ENCODE measurements at regions not wholly inside any gene's neighbourhood (a gene's known extent, or its start where the extent isn't known, plus 50 kb on each side); places are given as distances from the start of the nearest gene placed in this dataset.
A peak's percentile ranks its signal among the peaks of the same experiment; 100 is the strongest.
"Not testable (repeated sequence)": the region's sequence is repeated elsewhere in the genome, so short reads cannot be mapped to it uniquely, and the experiment has no call there.

DNA sequence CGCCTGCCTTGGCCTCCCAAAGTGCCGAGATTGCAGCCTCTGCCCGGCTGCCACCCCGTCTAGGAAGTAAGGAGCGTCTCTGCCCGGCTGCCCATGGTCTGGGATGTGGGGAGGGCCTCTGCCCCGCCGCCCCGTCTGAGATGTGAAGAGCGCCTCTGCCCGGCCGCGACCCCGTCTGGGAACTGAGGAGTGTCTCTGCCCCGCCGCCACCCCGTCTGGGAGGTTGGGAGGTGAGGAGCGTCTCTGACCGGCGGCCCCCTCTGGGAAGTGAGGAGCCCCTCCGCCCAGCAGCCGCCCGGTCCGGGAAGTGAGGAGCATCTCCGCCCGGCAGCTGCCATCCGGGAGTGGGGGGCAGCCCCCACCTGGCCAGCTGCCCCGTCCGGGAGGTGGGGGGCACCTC, 699.2 kb upstream of the TMEFF2 start:
- DNase-seq = not testable (repeated sequence)

DNA sequence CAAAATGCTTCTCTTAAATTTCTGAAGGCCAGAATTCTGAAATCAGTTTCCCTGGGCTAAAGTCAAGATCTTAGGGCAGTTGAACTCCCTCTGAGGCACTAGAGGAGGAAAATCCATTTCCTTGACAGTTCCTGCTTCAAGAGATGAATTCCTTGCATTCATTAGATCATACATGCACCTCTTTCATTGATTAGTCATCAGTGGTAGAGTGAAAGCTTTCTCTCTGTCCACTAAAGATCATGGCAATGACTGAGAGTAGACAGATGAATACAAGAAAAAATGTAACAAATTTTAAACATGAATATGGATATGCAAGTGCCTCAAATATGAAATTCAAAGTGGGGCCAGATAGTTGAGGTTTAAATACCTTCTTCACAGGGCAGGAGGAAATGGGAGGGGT, 693.4 kb upstream of the TMEFF2 start:
- DNase-seq = no peak

DNA sequence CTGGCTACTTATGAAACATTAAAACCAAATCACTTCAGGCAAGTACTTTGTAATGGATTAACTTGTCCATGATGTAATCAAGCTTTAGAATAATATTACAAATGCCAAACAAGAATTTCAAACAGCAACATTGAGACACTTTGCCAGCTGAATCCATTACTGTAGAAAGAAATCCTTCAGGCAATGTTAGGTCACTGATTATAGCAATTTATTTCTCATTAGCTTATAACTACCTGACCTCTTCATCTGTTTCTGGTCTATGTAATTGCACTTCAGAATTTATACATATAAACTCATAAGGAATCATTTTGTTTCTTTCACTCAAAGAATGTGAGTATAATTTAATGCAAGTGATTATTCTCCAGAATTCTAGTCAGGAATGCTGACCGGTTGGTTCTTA, 692.6 kb upstream of the TMEFF2 start:
- DNase-seq = no peak

DNA sequence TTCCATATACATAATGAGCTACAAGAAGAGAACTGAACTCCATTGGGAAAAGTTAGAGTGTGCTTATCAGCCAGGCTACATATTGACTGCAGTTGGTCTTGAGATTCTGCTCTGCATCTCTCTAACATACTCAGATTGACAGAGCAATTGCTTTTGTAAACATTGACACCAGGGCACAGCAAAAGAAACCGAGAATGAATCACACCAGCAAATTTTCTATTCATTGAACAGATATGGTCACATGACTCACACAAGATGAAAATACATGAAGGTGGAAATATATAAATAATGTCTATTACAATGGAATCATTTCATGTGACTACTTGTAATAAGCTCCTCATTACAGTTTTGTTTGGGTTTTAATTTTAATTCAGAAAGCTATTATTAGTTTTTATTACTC, 691.9 kb upstream of the TMEFF2 start:
- DNase-seq = no peak

DNA sequence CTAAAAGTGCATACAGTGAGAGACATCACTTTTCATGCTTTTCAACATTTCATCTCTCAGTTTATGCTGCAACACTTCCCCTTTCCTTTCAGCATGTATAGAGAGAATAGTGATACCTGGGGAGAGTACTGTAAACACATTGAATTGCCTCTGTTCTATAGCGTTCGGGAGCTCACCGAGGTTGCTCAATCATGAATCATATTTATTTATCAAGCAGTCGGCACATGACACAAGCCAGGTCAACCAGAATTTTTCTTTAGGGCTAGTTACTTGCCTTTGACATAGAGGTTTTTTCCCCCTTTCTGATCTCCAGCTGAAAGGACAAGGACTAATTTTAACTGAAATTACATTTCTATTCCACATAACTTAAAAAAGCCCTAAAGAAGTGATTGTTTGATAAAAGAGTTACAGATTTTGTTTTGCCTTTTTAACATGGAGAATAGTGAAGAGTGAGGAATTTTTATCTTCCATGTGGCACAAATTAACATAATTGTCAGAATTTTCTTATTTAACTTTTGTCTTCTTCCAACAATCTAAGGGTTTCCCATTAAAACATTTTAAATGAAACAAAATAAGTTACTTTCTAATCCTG, 690.9 kb upstream of the TMEFF2 start:
- DNase-seq = no peak

DNA sequence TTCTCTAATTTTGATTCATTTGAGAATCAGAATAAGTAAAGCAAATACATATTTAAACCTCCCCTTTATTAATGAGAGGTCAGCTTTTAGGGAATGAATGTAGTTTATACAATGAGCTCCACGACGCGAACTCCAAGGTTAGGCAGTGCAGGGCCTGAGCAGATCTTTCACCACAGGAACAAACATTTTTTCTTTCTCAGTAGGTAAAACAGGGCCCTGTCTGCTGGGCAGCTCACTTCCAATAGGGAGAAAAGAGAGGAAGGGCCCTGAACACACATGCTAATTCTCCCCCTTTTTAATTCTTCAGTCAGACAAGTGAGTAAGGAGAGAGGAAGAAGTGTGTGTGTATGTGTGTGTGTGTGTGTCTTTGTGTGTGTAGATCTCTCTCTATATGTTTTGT, 682.4 kb upstream of the TMEFF2 start:
- DNase-seq = no peak

DNA sequence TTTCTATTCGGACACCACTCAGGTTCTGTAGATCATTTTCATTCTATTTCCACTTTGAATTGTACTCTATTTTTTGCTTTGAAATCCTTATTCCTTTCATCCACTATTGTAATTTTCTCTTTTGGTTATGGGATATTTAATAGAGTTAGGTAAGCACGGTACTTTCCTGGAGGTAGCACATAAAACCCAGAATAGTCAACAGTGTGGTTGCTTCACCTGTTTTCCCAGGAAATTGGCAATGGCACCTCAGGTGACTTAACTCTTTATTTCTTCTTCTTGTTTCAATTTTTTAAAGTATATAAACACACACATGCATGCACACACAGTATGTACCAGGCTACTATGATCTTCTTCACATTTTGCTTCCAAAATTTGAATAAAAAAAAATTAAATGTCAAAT, 682.0 kb upstream of the TMEFF2 start:
- DNase-seq = no peak

DNA sequence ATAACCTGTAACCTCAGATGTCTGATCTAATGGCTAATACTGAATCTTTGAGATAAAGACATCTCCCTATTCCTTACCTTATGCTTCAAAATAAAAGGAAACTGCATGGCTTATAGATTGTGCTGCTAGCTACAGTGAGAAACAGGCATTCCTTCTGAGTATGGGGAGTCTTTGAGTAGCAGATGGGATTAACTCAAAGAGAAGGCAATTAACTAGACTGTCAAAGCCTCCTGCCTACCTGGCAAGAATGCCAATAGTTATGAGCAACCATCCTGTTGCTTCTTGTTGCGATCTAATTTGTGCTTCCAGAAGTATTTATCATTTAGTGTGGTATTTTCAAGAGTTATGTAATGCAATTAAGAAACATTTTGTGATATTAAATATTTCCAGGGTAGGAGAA, 660.0 kb upstream of the TMEFF2 start:
- no peak for DNase-seq

DNA sequence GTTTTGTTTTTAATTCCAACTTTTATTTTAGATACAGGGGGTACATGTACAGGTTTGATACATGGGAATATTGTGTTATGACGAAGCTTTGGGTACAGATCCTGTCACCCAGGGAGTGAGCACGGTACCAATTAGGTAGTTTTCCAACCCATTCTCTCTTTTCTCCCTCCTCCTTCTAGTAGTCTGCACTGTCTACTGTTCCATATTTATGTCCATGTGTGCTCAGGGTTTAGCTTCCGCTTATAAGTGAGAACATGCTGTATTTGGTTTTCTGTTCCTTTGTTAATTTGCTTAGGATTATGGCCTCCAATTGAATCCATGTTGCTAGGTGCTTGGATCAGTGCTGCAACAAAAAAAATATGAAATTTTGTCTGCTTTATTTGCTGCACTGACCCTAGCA, 659.3 kb upstream of the TMEFF2 start:
- DNase-seq = no peak

DNA sequence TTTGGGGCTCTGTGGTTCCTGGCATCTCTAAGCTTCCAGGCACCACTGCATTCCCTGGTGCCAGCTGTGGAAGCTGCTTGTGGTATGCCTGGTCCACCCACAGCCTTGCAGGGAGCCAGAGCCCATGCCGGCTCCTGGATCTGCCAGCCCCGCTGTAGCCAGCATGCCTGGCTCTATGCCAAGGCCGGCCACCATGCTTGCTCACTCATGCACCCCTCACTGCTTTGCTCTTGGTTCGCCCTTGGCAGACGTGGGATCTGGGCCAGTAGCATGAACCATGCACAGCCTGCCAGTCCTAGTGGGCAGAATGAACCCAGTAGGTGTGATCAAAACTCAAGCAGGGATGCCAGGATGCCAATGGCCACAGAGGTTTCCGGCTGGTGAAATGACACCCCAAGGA, 634.2 kb upstream of the TMEFF2 start:
- DNase-seq = peak in 1 of 56 donors; percentile 2

DNA sequence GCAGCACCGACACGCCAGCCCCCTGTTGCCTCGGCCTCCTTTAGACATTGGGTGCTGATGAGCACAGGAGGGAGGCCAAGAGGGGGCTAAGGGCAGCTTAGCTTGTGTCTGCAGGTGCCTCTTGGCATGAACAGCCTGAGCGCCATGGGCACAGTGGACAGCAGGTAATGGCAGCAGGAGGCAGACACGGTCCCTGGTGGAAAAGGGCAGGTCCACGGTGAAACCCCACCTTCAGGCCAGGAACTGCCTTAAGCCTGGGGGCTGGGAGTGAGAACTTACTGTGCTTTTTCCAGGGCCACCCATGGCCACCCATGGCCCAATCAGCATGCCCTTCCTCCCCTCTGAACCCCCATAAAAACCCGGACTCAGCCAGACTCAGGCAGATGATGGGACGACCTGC, 633.4 kb upstream of the TMEFF2 start:
- no peak for DNase-seq

DNA sequence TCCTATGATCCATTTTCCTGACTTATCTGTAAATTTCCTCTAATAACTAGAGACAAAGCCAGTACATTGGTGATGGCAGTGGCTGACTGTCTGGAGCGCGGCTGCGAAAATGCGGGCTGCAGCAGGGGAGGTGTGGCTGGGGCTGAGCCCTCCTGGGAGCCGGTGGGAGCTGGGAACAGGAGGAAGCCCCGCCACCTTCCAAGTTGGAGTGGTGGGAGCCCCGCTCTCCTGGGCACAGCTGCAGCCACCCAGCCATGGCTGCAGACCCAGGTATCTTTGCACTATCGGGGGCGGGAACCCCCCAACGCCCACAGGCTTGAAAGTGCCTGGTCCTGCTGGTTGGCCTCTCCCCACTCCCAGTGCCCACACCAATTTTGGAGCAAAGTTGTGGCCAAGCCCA, 633.0 kb upstream of the TMEFF2 start:
- DNase-seq = no peak

DNA sequence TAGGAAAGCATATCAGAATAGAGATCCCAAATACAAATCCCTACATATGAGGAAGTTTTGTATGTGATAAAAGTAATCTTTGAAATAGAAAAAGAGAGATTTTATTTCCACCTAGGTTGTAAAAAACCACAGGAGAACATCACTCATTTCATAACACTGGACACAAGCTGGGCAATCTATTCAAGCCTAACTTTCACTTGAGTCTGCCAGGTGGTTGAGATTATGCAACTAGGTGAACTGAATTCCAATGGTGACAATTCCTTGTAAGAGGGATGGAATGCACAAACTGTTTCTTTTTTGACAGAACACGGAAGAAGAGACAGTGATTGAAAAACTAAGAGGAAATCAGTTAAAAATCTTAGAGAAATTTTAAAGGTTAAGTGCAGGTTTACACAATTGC, 619.6 kb upstream of the TMEFF2 start:
- no peak for DNase-seq

DNA sequence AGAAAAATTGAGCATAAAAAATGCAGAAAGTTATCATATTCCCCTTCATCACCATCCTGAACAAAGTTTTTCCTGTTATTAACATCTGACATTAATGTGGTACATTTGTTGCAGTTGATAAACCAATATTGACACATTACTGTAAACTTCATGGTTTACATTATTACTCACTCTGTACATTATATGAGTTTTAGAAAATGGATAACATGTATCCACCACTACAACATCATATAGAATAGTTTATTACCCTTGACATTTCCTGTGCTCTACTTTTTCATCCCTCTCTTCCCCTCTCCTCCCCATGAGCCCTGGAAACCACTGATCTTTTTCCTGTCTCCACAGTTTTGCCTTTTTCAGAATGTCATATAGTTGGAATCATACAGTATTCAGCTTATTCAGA, 618.6 kb upstream of the TMEFF2 start:
- DNase-seq = no peak

DNA sequence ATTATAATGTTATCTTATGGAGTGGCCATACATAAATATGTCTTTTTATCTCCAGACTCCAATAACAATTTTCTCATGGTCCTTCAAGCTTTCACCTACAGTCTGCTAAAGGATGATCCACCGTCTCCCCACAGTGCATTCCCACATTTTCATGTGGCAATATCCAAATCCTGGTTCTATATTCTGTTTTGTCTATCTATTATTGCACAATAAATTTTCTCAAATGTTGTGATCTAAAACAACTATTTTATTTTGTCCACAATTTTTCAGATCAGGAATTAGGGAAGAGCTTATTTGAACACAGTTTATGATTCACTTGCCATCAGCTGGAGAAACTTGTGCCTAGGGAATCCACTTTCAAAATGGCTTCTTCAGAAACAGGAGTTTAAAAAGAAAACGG, 614.4 kb upstream of the TMEFF2 start:
- no peak for DNase-seq

DNA sequence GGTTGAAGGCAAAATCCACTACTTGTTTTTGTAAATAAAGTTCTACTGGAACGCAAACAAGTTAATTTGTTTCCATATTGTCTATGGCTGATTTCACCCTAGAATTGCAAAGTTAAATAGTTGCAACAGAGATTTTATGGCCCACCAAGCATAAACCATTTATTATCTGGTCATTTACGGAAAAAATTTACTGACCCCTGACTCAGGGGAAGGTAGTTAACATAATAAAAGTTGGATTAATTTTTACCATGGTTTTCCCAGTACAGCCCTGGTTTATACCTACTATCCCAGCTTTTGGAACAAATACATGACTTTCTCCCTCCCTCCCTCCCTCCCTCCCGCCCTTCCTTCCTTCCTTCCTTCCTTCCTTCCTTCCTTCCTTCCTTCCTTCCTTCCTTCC, 588.9 kb upstream of the TMEFF2 start:
- DNase-seq = no peak

DNA sequence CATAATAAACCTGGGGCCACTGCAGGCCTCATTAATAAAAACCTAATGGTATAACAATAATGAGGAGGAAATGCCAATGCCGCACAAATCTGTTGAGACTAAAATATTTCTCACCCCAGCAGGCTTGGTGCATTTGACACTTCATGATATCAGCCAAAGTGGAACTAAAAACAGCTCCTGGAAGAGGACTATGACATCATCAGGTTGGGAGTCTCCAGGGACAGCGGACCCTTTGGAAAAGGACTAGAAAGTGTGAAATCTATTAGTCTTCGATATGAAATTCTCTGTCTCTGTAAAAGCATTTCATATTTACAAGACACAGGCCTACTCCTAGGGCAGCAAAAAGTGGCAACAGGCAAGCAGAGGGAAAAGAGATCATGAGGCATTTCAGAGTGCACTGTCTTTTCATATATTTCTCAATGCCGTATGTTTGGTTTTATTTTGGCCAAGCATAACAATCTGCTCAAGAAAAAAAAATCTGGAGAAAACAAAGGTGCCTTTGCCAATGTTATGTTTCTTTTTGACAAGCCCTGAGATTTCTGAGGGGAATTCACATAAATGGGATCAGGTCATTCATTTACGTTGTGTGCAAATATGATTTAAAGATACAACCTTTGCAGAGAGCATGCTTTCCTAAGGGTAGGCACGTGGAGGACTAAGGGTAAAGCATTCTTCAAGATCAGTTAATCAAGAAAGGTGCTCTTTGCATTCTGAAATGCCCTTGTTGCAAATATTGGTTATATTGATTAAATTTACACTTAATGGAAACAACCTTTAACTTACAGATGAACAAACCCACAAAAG, 580.9 kb upstream of the TMEFF2 start:
- no peak for DNase-seq

DNA sequence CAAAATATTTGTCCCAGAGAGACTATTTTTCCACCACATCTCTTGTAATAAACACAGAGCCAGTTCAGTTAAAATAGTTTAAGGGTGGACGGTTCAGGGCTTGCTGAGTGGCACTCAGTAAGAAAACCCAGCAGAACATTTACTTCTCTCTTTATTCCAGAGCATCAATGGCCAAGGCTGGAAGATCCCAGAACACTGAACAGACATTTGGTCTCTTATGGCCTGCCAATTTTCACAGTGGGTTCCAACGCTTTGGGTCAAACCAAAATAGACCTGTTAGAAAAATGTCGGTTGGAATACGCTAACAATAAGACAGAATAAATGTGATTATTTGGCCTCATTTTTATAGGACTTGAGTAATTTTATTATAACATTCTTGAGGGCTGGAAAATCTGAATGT, 580.3 kb upstream of the TMEFF2 start:
- DNase-seq = no peak

DNA sequence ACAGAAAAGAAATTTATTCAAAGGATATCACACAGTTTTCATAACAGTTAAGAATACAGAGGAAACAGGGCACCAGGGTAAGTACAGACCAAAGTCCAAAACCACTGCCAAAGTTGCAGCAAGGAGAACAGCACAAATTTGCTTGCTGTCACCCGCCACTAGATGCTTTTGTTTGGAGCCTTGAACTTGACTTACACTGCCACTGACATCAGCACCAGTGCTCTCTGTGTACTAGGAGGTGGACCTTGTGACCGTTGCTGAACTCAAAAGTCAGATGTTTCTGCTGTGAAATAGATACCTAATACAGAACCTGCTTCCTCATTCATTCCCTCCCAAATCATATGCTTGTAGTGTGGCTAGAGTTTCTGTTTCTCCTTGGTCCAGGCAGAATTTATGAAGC, 578.3 kb upstream of the TMEFF2 start:
- no peak for DNase-seq

DNA sequence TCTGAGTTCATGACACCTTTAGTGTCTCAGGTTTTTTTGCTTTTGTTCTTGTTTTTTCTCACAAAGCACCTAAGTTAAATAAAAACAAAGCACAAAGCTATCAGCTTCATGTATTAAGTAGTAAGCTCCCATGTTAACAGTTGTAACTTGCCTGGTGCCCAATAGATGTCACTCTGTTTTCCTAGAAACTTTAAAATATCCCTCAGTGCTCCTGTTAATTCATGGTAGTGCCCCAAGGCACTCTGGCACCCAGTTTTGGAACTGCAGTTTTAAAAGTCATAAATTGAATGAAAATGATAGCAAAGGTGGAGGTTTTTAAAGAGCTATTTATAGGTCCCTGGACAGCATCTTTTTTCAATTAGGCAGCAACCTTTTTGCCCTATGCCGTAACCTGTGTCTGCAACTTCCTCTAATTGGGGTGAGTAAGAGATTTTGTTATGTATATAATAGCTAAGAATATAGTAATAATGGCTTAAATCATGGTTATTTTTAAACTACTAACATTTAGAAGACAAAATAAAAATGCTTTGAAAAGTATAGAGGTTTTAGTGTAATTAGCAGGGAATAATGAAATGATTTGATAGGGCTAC, 555.0 kb upstream of the TMEFF2 start:
- no peak for DNase-seq

DNA sequence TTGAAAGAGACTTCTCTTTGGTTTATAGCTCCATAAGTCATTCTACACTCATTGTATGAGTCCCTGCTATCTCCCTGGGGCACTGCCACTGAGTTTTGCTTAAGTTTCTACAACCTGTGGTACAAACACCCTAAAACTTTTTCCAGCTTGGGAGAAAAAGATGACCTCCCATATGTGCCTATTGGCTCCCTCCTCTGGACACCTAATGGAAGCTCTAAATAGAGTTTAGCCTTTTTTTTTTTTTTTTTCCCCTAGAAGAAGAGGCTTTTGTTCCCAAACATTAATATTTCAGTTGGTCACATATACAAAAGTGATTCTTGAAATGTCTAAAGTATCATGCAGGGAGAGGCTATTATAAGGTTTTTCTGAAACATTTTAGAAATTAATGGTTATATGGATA, 547.2 kb upstream of the TMEFF2 start:
- no peak for DNase-seq

DNA sequence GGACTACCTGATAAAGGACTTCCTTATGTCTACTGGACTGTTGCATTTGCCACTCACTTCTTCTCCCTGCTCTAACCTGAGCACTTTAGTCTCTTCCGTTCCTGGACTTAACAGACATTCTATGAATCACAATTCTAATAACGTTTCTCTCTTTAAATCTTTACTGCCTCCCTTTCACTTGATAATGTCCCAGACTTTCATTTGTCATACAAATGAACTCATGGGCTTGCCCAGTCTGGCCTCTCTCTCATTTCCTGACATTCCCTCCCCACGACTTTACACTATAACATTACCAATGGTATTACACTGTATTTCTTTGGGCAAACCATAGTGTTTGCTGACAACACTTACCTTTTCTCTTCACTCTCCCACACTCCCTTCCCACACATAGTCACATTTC, 540.7 kb upstream of the TMEFF2 start:
- no peak for DNase-seq

DNA sequence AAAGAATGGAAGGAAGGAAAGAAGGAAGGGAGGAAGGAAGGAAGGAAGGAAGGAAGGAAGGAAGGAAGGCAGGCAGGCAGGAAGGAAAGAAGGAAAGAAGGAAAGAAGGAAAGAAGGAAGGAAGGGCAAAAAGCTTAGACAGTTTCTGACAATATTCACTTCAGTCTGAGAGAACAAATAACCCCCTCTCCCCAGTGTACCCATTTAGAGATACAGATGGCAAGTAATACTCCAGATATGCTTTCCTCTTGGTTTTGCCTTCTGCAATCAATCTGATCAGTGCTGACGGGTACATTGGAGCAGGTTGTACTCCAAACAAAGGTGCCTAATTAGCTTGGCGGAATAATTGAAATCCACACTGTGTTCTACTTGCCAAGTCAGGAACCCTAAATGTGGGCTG, 534.6 kb upstream of the TMEFF2 start:
- no peak for DNase-seq

Measured in nucleus accumbens (tissue), 56 donors.